ENCODE measurements at regions not wholly inside any gene's neighbourhood (a gene's known extent, or its start where the extent isn't known, plus 50 kb on each side); places are given as distances from the start of the nearest gene placed in this dataset.

DNA sequence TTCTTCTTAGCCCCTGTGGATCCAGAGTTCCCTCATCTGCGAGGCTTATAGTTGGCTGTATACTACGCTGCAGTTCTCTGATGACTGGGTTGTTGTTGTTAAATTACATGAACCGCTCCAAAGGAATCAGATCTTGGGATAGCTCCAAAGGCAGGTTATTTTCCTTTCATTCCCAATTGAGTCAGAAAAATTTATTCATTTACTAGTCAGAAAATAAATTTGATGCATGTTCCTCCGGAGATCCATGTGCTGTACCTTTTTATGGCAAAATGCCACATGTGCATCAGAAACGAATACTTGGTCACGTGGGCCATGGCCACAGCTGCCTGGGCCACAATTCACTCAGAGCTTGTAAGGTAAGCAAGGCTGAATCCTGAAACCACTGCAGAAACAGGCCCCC, 304.0 kb downstream of the NR2F1-AS1 start:
- DNase-seq (ENCODE audit: low read depth in 2 of 2): no peak

- no peak for DNase-seq (ENCODE audit: low read depth in 2 of 2)
Observed at GRCh38 chr5:93275376-93275775, 305.6 kb downstream of the NR2F1-AS1 start.

GRCh38 chr5:93274291-93274690, 306.7 kb downstream of the NR2F1-AS1 start:
- no peak for DNase-seq (ENCODE audit: low read depth in 2 of 2)

DNA sequence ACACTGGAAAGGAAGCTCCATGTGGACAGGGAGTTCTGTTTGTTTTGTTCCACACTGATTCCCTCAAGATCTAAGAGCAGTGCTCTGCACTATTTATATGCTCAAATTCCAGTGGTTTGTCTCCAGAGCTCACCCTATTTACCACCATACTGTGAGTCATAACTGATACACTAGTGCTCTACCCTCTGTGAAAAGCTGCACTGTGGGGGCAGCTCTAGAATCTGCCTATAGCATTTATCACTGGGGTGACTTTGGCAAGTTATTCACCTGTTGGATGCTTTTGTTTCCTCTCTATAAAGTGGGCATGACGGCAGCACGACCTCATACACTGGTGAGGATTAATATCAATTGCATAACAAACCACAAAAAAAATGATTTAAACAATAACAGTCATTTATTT, 307.8 kb downstream of the NR2F1-AS1 start:
- no peak for DNase-seq (ENCODE audit: low read depth in 2 of 2)

GRCh38 chr5:93272108-93272507, 308.9 kb downstream of the NR2F1-AS1 start:
- DNase-seq (ENCODE audit: low read depth in 2 of 2): no peak

GRCh38 chr5:93267736-93268135, 313.3 kb downstream of the NR2F1-AS1 start:
- no peak for DNase-seq (ENCODE audit: low read depth in 2 of 2)

DNA sequence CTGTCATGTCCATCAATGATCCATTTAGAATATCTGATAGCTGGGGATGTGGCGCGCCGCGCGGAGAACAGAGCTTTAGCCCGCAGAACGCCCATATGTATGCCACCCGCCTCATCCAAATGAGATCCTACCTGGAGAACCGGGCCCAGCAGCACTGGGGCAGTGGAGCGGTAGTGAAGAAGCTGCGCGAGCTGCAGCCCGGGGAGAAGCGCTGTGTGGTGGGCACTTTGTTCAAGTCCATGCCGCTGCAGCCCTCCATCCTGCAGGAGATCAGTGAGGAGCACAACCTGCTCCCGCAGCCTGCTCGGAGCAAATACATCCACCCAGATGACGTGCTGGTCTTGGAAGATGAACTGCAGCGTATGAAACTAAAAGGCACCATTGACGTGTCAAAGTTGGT, 313.7 kb downstream of the NR2F1-AS1 start:
- no peak for DNase-seq (ENCODE audit: low read depth in 2 of 2)

- DNase-seq (ENCODE audit: low read depth in 2 of 2): no peak
Observed at GRCh38 chr5:93257616-93258015, 323.4 kb downstream of the NR2F1-AS1 start.

GRCh38 chr5:93255796-93256195, 325.2 kb downstream of the NR2F1-AS1 start:
- DNase-seq (ENCODE audit: low read depth in 2 of 2): no peak

DNA sequence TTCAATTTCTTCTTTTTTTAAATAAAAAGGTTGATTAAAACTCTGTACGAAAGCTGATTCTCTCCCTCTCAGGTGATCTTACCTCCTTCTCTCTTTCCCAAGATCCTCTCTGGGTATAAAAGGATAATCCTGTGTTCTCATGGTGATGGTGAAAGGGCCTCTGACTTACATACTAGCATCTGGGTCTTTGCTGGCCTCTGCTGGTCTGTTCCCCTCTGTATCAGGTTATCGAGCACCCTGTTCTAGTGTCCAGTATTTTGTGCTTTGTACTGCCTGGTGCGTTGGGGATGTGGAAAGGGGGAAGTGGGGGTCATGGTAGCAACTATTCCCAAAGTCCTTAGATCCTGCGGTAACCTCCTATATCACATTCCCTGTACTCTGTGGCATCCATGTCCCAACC, 328.9 kb downstream of the NR2F1-AS1 start:
- no peak for DNase-seq (ENCODE audit: low read depth in 2 of 2)

DNA sequence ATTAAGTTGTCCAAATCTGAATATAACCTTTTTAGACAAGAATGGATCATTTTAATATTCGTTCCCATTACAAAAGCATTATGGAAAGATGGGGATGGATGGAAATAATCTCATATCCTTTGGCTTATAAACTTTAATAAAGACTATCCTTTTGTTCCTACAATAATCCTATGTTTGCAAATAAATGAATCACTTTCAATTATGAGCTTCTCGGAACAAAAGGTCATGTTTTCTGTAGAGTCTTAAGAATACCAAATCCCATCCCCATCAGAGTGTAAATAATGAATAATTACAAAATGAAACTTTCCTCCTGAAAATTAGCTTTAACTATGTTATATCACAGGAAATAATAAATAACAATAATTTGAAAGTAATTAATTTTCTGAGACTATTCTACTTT, 329.7 kb downstream of the NR2F1-AS1 start:
- no peak for DNase-seq (ENCODE audit: low read depth in 2 of 2)

DNA sequence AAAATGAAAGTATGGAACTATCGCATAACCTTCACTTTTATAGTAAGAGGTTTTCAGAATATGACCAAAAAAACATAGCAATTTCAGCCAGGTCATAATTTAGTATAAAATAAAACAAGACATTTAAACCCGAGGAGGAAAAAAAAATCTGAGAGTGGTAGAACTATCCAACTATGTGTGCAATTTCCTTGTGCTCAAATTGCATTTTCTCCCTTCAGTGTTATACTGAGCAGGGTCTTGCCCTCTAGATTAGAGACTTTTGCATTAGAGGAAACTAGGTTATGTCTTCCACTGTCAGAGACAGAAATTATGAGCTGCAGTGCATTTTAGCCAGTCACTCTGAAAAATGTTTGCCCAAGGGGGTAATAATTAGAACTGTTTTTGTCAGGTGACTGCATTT, 330.6 kb downstream of the NR2F1-AS1 start:
- no peak for DNase-seq (ENCODE audit: low read depth in 2 of 2)

DNA sequence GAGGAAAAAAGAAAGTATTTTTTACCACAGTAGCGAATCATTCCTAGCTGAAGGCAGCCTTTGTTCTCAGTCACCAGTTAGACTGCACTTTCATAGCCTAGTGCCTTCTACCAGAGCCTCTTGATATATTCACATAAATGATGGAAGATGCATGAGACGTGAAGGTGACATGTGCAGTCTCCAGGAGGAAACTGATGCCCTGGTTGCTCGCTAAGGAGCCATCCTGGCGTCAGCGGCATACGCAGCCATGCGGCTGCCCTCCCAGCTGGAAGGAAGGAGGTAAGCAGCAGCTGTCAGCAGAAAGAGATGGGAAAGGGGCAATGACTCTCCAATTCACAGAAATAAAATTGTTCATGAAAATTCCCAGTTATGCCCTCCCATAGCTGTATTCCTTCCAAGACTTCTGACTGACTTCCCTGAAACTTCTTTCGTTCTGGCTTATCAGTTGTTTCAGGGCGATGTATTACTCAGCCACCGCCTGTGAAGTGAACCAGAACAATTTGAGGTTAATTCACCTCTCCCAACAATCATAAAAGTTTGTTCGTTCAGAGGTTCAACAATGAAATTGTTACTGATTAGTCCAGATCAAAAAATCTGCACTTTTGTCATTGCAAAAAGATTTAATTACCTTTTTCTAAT, 331.2 kb downstream of the NR2F1-AS1 start:
- DNase-seq (ENCODE audit: low read depth in 2 of 2): no peak

- no peak for DNase-seq (ENCODE audit: low read depth in 2 of 2)
Observed at GRCh38 chr5:93247105-93247504, 333.9 kb downstream of the NR2F1-AS1 start.

DNA sequence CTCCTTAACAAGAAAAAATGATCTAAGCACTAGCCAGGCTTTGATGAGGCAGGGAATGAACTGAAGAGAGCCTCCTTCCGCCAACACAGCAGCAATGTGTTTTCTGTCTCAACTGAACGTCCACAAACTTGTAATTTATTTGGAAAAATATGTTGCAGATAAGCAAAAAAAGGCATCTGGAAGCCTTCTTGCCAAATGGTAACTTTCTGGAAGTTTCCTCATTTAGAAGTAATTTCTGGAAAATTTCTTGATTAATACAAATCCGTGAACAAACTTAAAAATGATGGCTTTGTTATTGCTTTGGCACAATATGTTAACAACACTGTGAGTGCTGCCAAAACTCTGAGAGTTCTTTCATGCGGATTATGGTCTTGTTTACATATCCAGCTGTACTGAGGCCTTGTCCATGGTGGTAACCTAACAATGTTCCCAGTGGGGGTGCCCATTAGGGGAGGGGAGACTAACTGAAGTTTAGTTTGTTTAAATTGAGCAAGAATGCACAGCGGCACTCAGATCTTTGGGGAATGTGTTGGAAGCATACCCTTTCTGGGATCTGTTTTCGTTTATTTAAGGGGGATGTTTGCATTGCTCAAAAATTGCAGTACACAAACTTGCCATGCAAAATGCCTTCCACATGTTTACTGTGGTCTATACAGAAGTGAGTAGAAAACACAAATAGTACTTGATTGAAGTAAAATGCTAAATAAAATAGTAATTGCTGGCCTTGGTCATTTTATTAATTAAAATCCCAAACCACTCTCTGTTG, 334.7 kb downstream of the NR2F1-AS1 start:
- no peak for DNase-seq (ENCODE audit: low read depth in 2 of 2)

- DNase-seq (ENCODE audit: low read depth in 2 of 2): no peak
Observed at GRCh38 chr5:93245226-93245625, 335.8 kb downstream of the NR2F1-AS1 start.

GRCh38 chr5:93243481-93243880, 337.5 kb downstream of the NR2F1-AS1 start:
- no peak for DNase-seq (ENCODE audit: low read depth in 2 of 2)

- DNase-seq (ENCODE audit: low read depth in 2 of 2): no peak
Observed at GRCh38 chr5:93240228-93240834, 340.7 kb downstream of the NR2F1-AS1 start.

DNA sequence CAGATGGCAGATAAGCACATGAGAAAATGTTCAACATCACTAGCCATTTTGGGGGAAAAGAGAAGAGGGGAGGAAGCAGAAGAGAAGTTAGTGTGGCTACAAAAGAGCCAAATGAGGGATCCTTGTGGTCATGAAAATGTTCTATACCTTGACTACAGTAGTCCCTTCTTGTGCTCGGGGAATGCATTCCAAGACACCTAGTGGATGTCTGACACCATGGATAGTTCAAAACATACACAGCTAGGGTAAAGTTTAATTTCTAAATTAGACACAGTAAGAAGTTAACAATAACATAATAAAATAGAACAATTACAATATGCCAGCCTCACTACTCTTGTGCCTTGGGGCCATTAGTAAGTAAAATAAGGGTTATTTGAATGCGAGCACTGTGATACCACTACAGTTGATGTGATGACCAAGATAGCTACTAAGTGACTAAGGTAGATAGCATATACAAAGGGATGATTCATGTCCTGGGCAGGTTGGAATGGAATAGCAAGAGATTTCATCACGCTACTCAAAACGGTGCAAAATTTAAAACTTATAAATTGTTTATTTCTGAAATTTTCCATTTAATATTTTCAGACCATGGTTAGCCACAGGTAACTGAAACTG, 344.1 kb downstream of the NR2F1-AS1 start:
- no peak for DNase-seq (ENCODE audit: low read depth in 2 of 2)

- no peak for DNase-seq (ENCODE audit: low read depth in 2 of 2)
Observed at GRCh38 chr5:93235761-93236160, 345.3 kb downstream of the NR2F1-AS1 start.

GRCh38 chr5:93226202-93226735, 354.8 kb downstream of the NR2F1-AS1 start:
- DNase-seq (ENCODE audit: low read depth in 2 of 2): no peak

DNA sequence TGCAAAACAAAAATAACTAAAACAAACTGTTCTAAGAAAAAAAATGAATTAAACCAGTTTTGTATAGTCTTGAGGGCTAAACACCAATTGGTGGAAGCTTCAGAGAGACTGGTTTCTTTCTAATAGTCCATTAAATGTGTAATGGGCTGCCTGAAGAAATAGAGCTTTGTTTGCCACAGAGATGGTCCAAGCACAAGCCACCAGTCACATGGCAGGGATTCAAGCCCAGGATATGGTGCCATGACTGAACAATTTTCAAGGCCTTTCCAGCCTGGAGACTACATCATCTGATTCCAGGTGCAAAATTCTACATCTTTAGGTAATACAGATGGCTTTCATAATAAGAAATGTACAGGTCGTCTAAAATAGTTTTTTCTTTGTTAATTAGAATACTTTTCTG, 355.3 kb downstream of the NR2F1-AS1 start:
- no peak for DNase-seq (ENCODE audit: low read depth in 2 of 2)

All from stimulated activated CD4-positive, alpha-beta T cell treated with anti-CD3 and anti-CD28 coated beads, Interleukin-4, amount 100 ng/mL, for 48 hours (primary cell).